PC-9 (cell line): ENCODE measurements at regions not wholly inside any gene's neighbourhood (a gene's known extent, or its start where the extent isn't known, plus 50 kb on each side); places are given as distances from the start of the nearest gene placed in this dataset.

Experiments
- CTCF ChIP-seq: fragments of 200-600 bp; sonication (generic); conservative IDR thresholded peaks from 2 replicates; pipeline ENCODE4 v1.6.1; 2017; ENCODE audit warnings: mixed run types, antibody characterized with exemption, mild to moderate bottlenecking, moderate library complexity
- EZH2 ChIP-seq: fragments of 200-600 bp; sonication (generic); IDR thresholded peaks from 2 replicates; pipeline ENCODE4 v1.8.0; 2017; ENCODE audit warnings: antibody characterized with exemption, low read depth

- TF ChIP-seq CTCF = no peak
- no peak for TF ChIP-seq EZH2
Measured at GRCh38 chr3:197366301-197367044, 68.1 kb upstream of the DLG1 start.
